ENCODE measurements at regions not wholly inside any gene's neighbourhood (a gene's known extent, or its start where the extent isn't known, plus 50 kb on each side); places are given as distances from the start of the nearest gene placed in this dataset.

GRCh38 chr2:144798989-144799388 is 279.1 kb upstream of the ZEB2 start:
- ATAC-seq (ENCODE audit: low read depth) (no peak), DNase-seq (ENCODE audit: low spot score) (no peak)
- no peaks in the 10 kb centered on the region for H3K36me3 ChIP-seq (ENCODE audit: low read depth)
- no peak overlapping the region for H3K27ac ChIP-seq (ENCODE audit: poor library complexity, severe bottlenecking)
- H3K4me3 ChIP-seq (ENCODE audit: severe bottlenecking), result no peak overlapping the region
- TF ChIP-seq CTCF (IDR thresholded peaks at IDR 0.05; ENCODE audit: poor library complexity, severe bottlenecking), result no peak
- H3K27me3 ChIP-seq (ENCODE audit: insufficient read depth, poor library complexity, severe bottlenecking), result no peaks in the 10 kb centered on the region
- H3K4me1 ChIP-seq (ENCODE audit: insufficient read depth, poor library complexity, severe bottlenecking), result no peaks in the 10 kb centered on the region
- no peaks in the 10 kb centered on the region for H3K9me3 ChIP-seq (ENCODE audit: severe bottlenecking)

GRCh38 chr2:144798034-144798433 is 278.1 kb upstream of the ZEB2 start:
- no peak for ATAC-seq (ENCODE audit: low read depth)
- no peak for TF ChIP-seq CTCF (IDR thresholded peaks at IDR 0.05; ENCODE audit: poor library complexity, severe bottlenecking)
- no peak for DNase-seq (ENCODE audit: low spot score)
- Histone ChIP-seq H3K9me3 (ENCODE audit: severe bottlenecking) (no peaks in the 10 kb centered on the region), H3K4me1 (ENCODE audit: insufficient read depth, poor library complexity, severe bottlenecking) (no peaks in the 10 kb centered on the region), H3K4me3 (ENCODE audit: severe bottlenecking) (no peak overlapping the region), H3K36me3 (ENCODE audit: low read depth) (no peaks in the 10 kb centered on the region), H3K27ac (ENCODE audit: poor library complexity, severe bottlenecking) (no peak overlapping the region), H3K27me3 (ENCODE audit: insufficient read depth, poor library complexity, severe bottlenecking) (no peaks in the 10 kb centered on the region)

GRCh38 chr2:144796936-144797335 is 277.0 kb upstream of the ZEB2 start:
- ATAC-seq (ENCODE audit: low read depth) (no peak), DNase-seq (ENCODE audit: low spot score) (no peak)
- Histone ChIP-seq H3K27ac (ENCODE audit: poor library complexity, severe bottlenecking) (no peak overlapping the region), H3K4me1 (ENCODE audit: insufficient read depth, poor library complexity, severe bottlenecking) (no peaks in the 10 kb centered on the region), H3K4me3 (ENCODE audit: severe bottlenecking) (no peak overlapping the region), H3K9me3 (ENCODE audit: severe bottlenecking) (no peaks in the 10 kb centered on the region), H3K27me3 (ENCODE audit: insufficient read depth, poor library complexity, severe bottlenecking) (no peaks in the 10 kb centered on the region), H3K36me3 (ENCODE audit: low read depth) (no peaks in the 10 kb centered on the region)
- TF ChIP-seq CTCF (IDR thresholded peaks at IDR 0.05; ENCODE audit: poor library complexity, severe bottlenecking), result no peak

GRCh38 chr2:144796164-144796563 is 276.2 kb upstream of the ZEB2 start:
- H3K27ac ChIP-seq (ENCODE audit: poor library complexity, severe bottlenecking), result no peak overlapping the region
- H3K4me3 ChIP-seq (ENCODE audit: severe bottlenecking), result no peak overlapping the region
- no peaks in the 10 kb centered on the region for H3K9me3 ChIP-seq (ENCODE audit: severe bottlenecking)
- H3K4me1 ChIP-seq (ENCODE audit: insufficient read depth, poor library complexity, severe bottlenecking), result no peaks in the 10 kb centered on the region
- ATAC-seq (ENCODE audit: low read depth), result no peak
- no peaks in the 10 kb centered on the region for H3K27me3 ChIP-seq (ENCODE audit: insufficient read depth, poor library complexity, severe bottlenecking)
- DNase-seq (ENCODE audit: low spot score), result no peak
- no peaks in the 10 kb centered on the region for H3K36me3 ChIP-seq (ENCODE audit: low read depth)
- no peak for TF ChIP-seq CTCF (IDR thresholded peaks at IDR 0.05; ENCODE audit: poor library complexity, severe bottlenecking)

GRCh38 chr2:144785253-144785652 is 265.3 kb upstream of the ZEB2 start:
- Histone ChIP-seq H3K27me3 (ENCODE audit: insufficient read depth, poor library complexity, severe bottlenecking) (no peaks in the 10 kb centered on the region), H3K4me3 (ENCODE audit: severe bottlenecking) (no peak overlapping the region), H3K36me3 (ENCODE audit: low read depth) (no peaks in the 10 kb centered on the region), H3K9me3 (ENCODE audit: severe bottlenecking) (no peaks in the 10 kb centered on the region), H3K4me1 (ENCODE audit: insufficient read depth, poor library complexity, severe bottlenecking) (no peaks in the 10 kb centered on the region), H3K27ac (ENCODE audit: poor library complexity, severe bottlenecking) (no peak overlapping the region)
- ATAC-seq (ENCODE audit: low read depth), result no peak
- no peak for DNase-seq (ENCODE audit: low spot score)
- TF ChIP-seq CTCF (IDR thresholded peaks at IDR 0.05; ENCODE audit: poor library complexity, severe bottlenecking), result no peak

All from RWPE2 (cell line).